HCT116 (cell line): ENCODE measurements at regions not wholly inside any gene's neighbourhood (a gene's known extent, or its start where the extent isn't known, plus 50 kb on each side); places are given as distances from the start of the nearest gene placed in this dataset.

Experiments used
- ATAC-seq: fragments of 200-7000 bp; cut with Tn5 transposase; 2 replicates; pipeline ENCODE4 v1.9.1; 2020; ENCODE audit warnings: mild to moderate bottlenecking, moderate library complexity
- BruUV-seq: library from RNA; stranded (reverse); fragments of 400-500 nt; replicated peaks from 2 replicates; lab custom pipeline; 2021; lab: Mats Ljungman, UMichigan
- CTCF ChIA-PET: fragments of 300-600 bp; sonication (Branson Sonifier 250); formaldehyde crosslinking; loops from one replicate; lab custom pipeline; 2021; ENCODE audit warnings: antibody characterized with exemption; lab: Charles Lee
- POLR2A ChIA-PET: fragments of 300-600, 350-600 bp; sonication (Branson Sonifier 250); formaldehyde crosslinking; loops from one replicate; lab custom pipeline; 2021; ENCODE audit warnings: antibody characterized with exemption; lab: Charles Lee
- RAD21 ChIA-PET, 2 experiments: fragments of 300-600 bp; sonication (Branson Sonifier 250); formaldehyde crosslinking; loops; one replicate each; lab custom pipeline; 2023; ENCODE audit warnings: low total read pairs in 2 of 2; ENCODE audit not compliant: uncharacterized antibody in 2 of 2, unreplicated experiment in 2 of 2, low non-redundant PET in 1 of 2; lab: Charles Lee
- DNase-seq: peaks from one replicate; pipeline ENCODE4 v3.0.0-alpha.2; 2010; ENCODE audit warnings: low read depth, low spot score
- H2AFZ ChIP-seq: fragments of 200-600 bp; shearing (Covaris generic), sonication (generic); 2 replicates; pipeline ENCODE4 v1.6.1; 2017; ENCODE audit warnings: low read depth, mixed run types, mixed read lengths, antibody characterized with exemption, low read length; ENCODE audit not compliant: poor library complexity, severe bottlenecking
- H3K27ac ChIP-seq: 2 replicates; pipeline ENCODE4 v1.5.1; 2012; ENCODE audit warnings: low read depth, low read length
- H3K27me3 ChIP-seq: fragments of 200-600 bp; sonication (generic); 2 replicates; pipeline ENCODE4 v1.6.1; 2016; ENCODE audit warnings: mixed run types, low read length, mixed read lengths; ENCODE audit not compliant: insufficient read depth
- H3K36me3 ChIP-seq, 2 experiments: fragments of 200-500 bp in 1 of 2; fragments of 200-600 bp in 1 of 2; sonication (Bioruptor generic) in 1 of 2; sonication (generic) in 1 of 2; 2 replicates each; pipeline versions ENCODE4 v1.5.1 to v1.6.1; 2014 to 2016; ENCODE audit warnings: low read length in 2 of 2, inconsistent platforms in 1 of 2, mixed read lengths in 1 of 2, mixed run types in 1 of 2; ENCODE audit not compliant: insufficient read depth in 2 of 2, control insufficient read depth in 1 of 2
- H3K4me1 ChIP-seq, 2 experiments: fragments of 200-600 bp in 1 of 2; sonication (generic) in 1 of 2; 2 replicates each; pipeline versions ENCODE4 v1.5.1 to v1.6.1; 2012 to 2017; ENCODE audit warnings: low read length in 2 of 2, inconsistent platforms in 1 of 2, mild to moderate bottlenecking in 1 of 2, mixed read lengths in 1 of 2, mixed run types in 1 of 2, moderate library complexity in 1 of 2; ENCODE audit not compliant: insufficient read depth in 2 of 2, control insufficient read depth in 1 of 2
- H3K4me2 ChIP-seq: fragments of 200-600 bp; sonication (generic); 2 replicates; pipeline ENCODE4 v1.6.1; 2017; ENCODE audit warnings: mixed run types, low read length, mixed read lengths
- H3K4me3 ChIP-seq, 2 experiments: fragments of 200-600 bp in 1 of 2; sonication (generic) in 1 of 2; replicated peaks in 1 of 2; 2 replicates each; pipeline ENCODE4 v1.5.1; 2011 to 2016; ENCODE audit warnings: low read length in 2 of 2, control low read depth in 1 of 2, low read depth in 1 of 2, mild to moderate bottlenecking in 1 of 2, mixed read lengths in 1 of 2, mixed run types in 1 of 2
- H3K79me2 ChIP-seq: fragments of 200-600 bp; sonication (generic); 2 replicates; pipeline ENCODE4 v1.6.1; 2017; ENCODE audit warnings: mild to moderate bottlenecking, mixed run types, low read length, moderate library complexity, mixed read lengths; ENCODE audit not compliant: insufficient read depth
- H3K9ac ChIP-seq: fragments of 200-600 bp; sonication (generic); 2 replicates; pipeline ENCODE4 v1.6.1; 2016; ENCODE audit warnings: low read length, mixed read lengths
- H3K9me2 ChIP-seq: fragments of 200-600 bp; sonication (generic), shearing (Covaris generic); 2 replicates; pipeline ENCODE4 v1.6.1; 2017; ENCODE audit warnings: mixed run types, mild to moderate bottlenecking, moderate library complexity; ENCODE audit not compliant: insufficient read depth
- H3K9me3 ChIP-seq, 2 experiments: fragments of 200-500 bp in 1 of 2; fragments of 200-600 bp in 1 of 2; sonication (Bioruptor generic) in 1 of 2; sonication (generic) in 1 of 2; 2 replicates each; pipeline ENCODE4 v1.6.1; 2014 to 2017; ENCODE audit warnings: low read length in 2 of 2, mixed read lengths in 2 of 2, inconsistent platforms in 1 of 2, low read depth in 1 of 2, mild to moderate bottlenecking in 1 of 2, mixed run types in 1 of 2, moderate library complexity in 1 of 2; ENCODE audit not compliant: control insufficient read depth in 1 of 2, insufficient read depth in 1 of 2
- H4K20me1 ChIP-seq: fragments of 200-600 bp; sonication (generic), shearing (Covaris generic); 2 replicates; pipeline ENCODE4 v1.6.1; 2017; ENCODE audit warnings: mixed run types, mild to moderate bottlenecking, moderate library complexity; ENCODE audit not compliant: insufficient read depth
- ATF3 ChIP-seq: IDR thresholded peaks from 2 replicates; pipeline ENCODE4 v1.6.1; 2012
- CBX3 ChIP-seq: IDR thresholded peaks from 2 replicates; pipeline ENCODE4 v1.6.1; 2012; ENCODE audit warnings: low read depth
- CEBPB ChIP-seq: IDR thresholded peaks from 2 replicates; pipeline ENCODE4 v1.6.1; 2012; ENCODE audit warnings: low read depth
- CTCF ChIP-seq, 3 experiments: fragments of 200-600 bp in 1 of 3; sonication (generic) in 1 of 3; IDR thresholded peaks in 2 of 3; conservative IDR thresholded peaks in 1 of 3; 2 replicates each; pipeline ENCODE4 v1.5.1; 2012 to 2017; ENCODE audit warnings: low read depth in 2 of 3, low read length in 2 of 3, antibody characterized with exemption in 1 of 3, borderline replicate concordance in 1 of 3, control low read depth in 1 of 3, mild to moderate bottlenecking in 1 of 3, mixed read lengths in 1 of 3, mixed run types in 1 of 3, moderate library complexity in 1 of 3; ENCODE audit not compliant: insufficient read depth in 1 of 3
- EGR1 ChIP-seq: IDR thresholded peaks from 2 replicates; pipeline ENCODE4 v1.6.1; 2012; ENCODE audit warnings: low read depth
- ELF1 ChIP-seq: IDR thresholded peaks from 2 replicates; pipeline ENCODE4 v1.6.1; 2012; ENCODE audit warnings: low read depth, borderline replicate concordance
- EZH2 ChIP-seq: fragments of 200-600 bp; sonication (generic); IDR thresholded peaks from 2 replicates; pipeline ENCODE4 v1.6.1; 2017; ENCODE audit warnings: antibody characterized with exemption, mixed run types
- FOSL1 ChIP-seq: IDR thresholded peaks from 2 replicates; pipeline ENCODE4 v1.6.1; 2012; ENCODE audit warnings: low read depth
- JUND ChIP-seq: IDR thresholded peaks from 2 replicates; pipeline ENCODE4 v1.6.1; 2012
- RAD21 ChIP-seq: IDR thresholded peaks from 2 replicates; pipeline ENCODE4 v1.6.1; 2012; ENCODE audit warnings: low read depth, mild to moderate bottlenecking
- REST ChIP-seq: IDR thresholded peaks from 2 replicates; pipeline ENCODE4 v1.6.1; 2012; ENCODE audit warnings: low read depth
- SP1 ChIP-seq: IDR thresholded peaks from 2 replicates; pipeline ENCODE4 v1.6.1; 2012; ENCODE audit warnings: low read depth
- SRF ChIP-seq: IDR thresholded peaks from 2 replicates; pipeline ENCODE4 v1.6.1; 2012; ENCODE audit warnings: low read depth
- TCF7L2 ChIP-seq: IDR thresholded peaks from 2 replicates; pipeline ENCODE4 v1.7.0; 2011; ENCODE audit warnings: borderline replicate concordance, inconsistent platforms; ENCODE audit not compliant: insufficient read depth, insufficient read length; ENCODE audit errors: extremely low read depth
- YY1 ChIP-seq: IDR thresholded peaks from 2 replicates; pipeline ENCODE4 v1.6.1; 2011; ENCODE audit warnings: low read length, low read depth, moderate library complexity, mild to moderate bottlenecking; ENCODE audit not compliant: insufficient replicate concordance; ENCODE audit errors: extremely low read depth
- ZBTB33 ChIP-seq: IDR thresholded peaks from 2 replicates; pipeline ENCODE4 v1.6.1; 2011; ENCODE audit warnings: mild to moderate bottlenecking, low read length, moderate library complexity; ENCODE audit not compliant: insufficient replicate concordance; ENCODE audit errors: extremely low read depth
- ZFX ChIP-seq: fragments of 450-650 bp; IDR thresholded peaks from 2 replicates; pipeline ENCODE4 v1.6.1; 2017
- ZNF274 ChIP-seq: fragments of 200-500 bp; sonication (Bioruptor generic); IDR thresholded peaks from 2 replicates; pipeline ENCODE4 v1.6.1; 2014; ENCODE audit warnings: mild to moderate bottlenecking, low read depth, low read length, inconsistent platforms
- intact Hi-C: fragments of 100-400 bp; cut with micrococcal nuclease; formaldehyde crosslinking; loops from 2 replicates; pipeline ENCODE4 v1.10.0; 2022

GRCh38 chr13:82688400-82688994, 1193.8 kb downstream of the SLITRK1 start:
- no peaks in the 10 kb centered on the region for H4K20me1 ChIP-seq
- TF ChIP-seq TCF7L2: no peak
- TF ChIP-seq SP1: no peak
- TF ChIP-seq JUND: no peak
- no peak for TF ChIP-seq CEBPB
- TF ChIP-seq ZFX: no peak
- no peak for TF ChIP-seq ELF1
- no peak for TF ChIP-seq ZNF274
- TF ChIP-seq ZBTB33: no peak
- TF ChIP-seq YY1: no peak
- no peak for TF ChIP-seq CBX3
- no peak for TF ChIP-seq SRF
- no peak for TF ChIP-seq RAD21
- TF ChIP-seq EGR1: no peak
- TF ChIP-seq FOSL1: no peak
- no peak for TF ChIP-seq ATF3
- no peak for TF ChIP-seq EZH2
- TF ChIP-seq CTCF (IDR thresholded peaks at IDR 0.05 in 2 of 3, conservative IDR thresholded peaks at IDR 0.05 in 1 of 3; ENCODE audit: borderline replicate concordance in 1 of 3, insufficient read depth in 1 of 3, low read depth in 2 of 3, low read length in 2 of 3): no peak
- no peak for TF ChIP-seq REST
- no peaks in the 10 kb centered on the region for H3K9me2 ChIP-seq
- no peaks in the 10 kb centered on the region for H3K4me1 ChIP-seq
- ChIA-PET CTCF (no interaction called here), POLR2A (no interaction called here), RAD21 (no interaction called here)
- BruUV-seq: no TSS peak
- peak overlapping the region; percentile 6 to 29; a peak in 3 of 4 replicates for H3K4me3 ChIP-seq
- ATAC-seq: no peak
- H2AFZ ChIP-seq: peak overlapping the region; percentile 45
- DNase-seq: no peak
- H3K4me2 ChIP-seq: peak overlapping the region; percentile 63
- H3K27me3 ChIP-seq: no peaks in the 10 kb centered on the region
- H3K27ac ChIP-seq: no peak overlapping the region
- no peaks in the 10 kb centered on the region for H3K36me3 ChIP-seq
- H3K79me2 ChIP-seq: no peaks in the 10 kb centered on the region
- no peak overlapping the region for H3K9ac ChIP-seq
- peaks cover 0 to 4% of the 10 kb centered on the region in 2 experiments; a peak in 1 of 4 replicates for H3K9me3 ChIP-seq
- intact Hi-C loops: no loop called here
